HL-60 (cell line): ENCODE measurements at regions not wholly inside any gene's neighbourhood (a gene's known extent, or its start where the extent isn't known, plus 50 kb on each side); places are given as distances from the start of the nearest gene placed in this dataset.

ENCODE experiments used
- GABPA ChIP-seq: IDR thresholded peaks from 2 replicates; pipeline ENCODE4 v1.6.1; 2012; ENCODE audit warnings: low read depth
- POLR2AphosphoS5 ChIP-seq: IDR thresholded peaks from 2 replicates; pipeline ENCODE4 v1.6.1; 2012; ENCODE audit warnings: low read depth
- TF ChIP-seq, protein P1 (sequence below): IDR thresholded peaks from one replicate; pipeline ENCODE4 v1.5.1; 2011; ENCODE audit warnings: low read length, control low read depth, inconsistent platforms; ENCODE audit not compliant: insufficient read depth
- TF ChIP-seq, protein P2 (sequence below): IDR thresholded peaks from 2 replicates; pipeline ENCODE4 v1.6.1; 2012; ENCODE audit warnings: low read depth; ENCODE audit not compliant: insufficient replicate concordance

DNA sequence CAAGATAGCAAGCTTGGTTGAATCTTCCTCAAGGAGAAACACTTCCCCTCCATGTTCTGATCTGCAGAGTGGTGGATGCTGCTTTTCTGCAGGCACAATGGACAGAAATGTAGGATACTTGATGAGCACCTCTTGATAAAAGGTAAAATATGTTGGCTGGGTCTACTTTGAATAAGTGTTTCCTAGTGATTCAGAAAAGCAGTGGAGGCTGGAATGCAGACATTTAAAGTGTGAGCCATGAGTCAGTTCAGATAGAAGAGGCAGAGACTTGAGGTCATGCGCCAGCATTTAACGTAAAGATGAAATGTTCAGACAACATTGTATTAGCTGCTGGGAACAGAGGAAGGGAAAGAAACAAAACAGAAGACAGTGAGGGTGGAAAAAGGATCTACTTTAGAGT lies 403.1 kb downstream of the ADRA2A start:
- TF ChIP-seq, protein P1, sequence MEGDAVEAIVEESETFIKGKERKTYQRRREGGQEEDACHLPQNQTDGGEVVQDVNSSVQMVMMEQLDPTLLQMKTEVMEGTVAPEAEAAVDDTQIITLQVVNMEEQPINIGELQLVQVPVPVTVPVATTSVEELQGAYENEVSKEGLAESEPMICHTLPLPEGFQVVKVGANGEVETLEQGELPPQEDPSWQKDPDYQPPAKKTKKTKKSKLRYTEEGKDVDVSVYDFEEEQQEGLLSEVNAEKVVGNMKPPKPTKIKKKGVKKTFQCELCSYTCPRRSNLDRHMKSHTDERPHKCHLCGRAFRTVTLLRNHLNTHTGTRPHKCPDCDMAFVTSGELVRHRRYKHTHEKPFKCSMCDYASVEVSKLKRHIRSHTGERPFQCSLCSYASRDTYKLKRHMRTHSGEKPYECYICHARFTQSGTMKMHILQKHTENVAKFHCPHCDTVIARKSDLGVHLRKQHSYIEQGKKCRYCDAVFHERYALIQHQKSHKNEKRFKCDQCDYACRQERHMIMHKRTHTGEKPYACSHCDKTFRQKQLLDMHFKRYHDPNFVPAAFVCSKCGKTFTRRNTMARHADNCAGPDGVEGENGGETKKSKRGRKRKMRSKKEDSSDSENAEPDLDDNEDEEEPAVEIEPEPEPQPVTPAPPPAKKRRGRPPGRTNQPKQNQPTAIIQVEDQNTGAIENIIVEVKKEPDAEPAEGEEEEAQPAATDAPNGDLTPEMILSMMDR = no peak
- TF ChIP-seq POLR2AphosphoS5 = no peak
- TF ChIP-seq, protein P2, sequence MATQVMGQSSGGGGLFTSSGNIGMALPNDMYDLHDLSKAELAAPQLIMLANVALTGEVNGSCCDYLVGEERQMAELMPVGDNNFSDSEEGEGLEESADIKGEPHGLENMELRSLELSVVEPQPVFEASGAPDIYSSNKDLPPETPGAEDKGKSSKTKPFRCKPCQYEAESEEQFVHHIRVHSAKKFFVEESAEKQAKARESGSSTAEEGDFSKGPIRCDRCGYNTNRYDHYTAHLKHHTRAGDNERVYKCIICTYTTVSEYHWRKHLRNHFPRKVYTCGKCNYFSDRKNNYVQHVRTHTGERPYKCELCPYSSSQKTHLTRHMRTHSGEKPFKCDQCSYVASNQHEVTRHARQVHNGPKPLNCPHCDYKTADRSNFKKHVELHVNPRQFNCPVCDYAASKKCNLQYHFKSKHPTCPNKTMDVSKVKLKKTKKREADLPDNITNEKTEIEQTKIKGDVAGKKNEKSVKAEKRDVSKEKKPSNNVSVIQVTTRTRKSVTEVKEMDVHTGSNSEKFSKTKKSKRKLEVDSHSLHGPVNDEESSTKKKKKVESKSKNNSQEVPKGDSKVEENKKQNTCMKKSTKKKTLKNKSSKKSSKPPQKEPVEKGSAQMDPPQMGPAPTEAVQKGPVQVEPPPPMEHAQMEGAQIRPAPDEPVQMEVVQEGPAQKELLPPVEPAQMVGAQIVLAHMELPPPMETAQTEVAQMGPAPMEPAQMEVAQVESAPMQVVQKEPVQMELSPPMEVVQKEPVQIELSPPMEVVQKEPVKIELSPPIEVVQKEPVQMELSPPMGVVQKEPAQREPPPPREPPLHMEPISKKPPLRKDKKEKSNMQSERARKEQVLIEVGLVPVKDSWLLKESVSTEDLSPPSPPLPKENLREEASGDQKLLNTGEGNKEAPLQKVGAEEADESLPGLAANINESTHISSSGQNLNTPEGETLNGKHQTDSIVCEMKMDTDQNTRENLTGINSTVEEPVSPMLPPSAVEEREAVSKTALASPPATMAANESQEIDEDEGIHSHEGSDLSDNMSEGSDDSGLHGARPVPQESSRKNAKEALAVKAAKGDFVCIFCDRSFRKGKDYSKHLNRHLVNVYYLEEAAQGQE = no peak
- no peak for TF ChIP-seq GABPA
